WERI-Rb-1 (cell line): ENCODE measurements at regions not wholly inside any gene's neighbourhood (a gene's known extent, or its start where the extent isn't known, plus 50 kb on each side); places are given as distances from the start of the nearest gene placed in this dataset.

Source experiments
- DNase-seq: peaks from one replicate; pipeline ENCODE4 v3.0.0-alpha.2; 2020
- H3K27ac ChIP-seq: fragments of 250-450 bp; sonication (Bioruptor Pico); 2 replicates; pipeline ENCODE4 v1.5.1; 2020; ENCODE audit warnings: mild to moderate bottlenecking, moderate library complexity
- H3K27me3 ChIP-seq: fragments of 250-450 bp; sonication (Bioruptor Pico); 2 replicates; pipeline ENCODE4 v1.5.1; 2021; ENCODE audit warnings: mild to moderate bottlenecking, low read depth, moderate library complexity; ENCODE audit not compliant: insufficient read depth, severe bottlenecking
- H3K36me3 ChIP-seq: fragments of 250-450 bp; sonication (Bioruptor Pico); 2 replicates; pipeline ENCODE4 v1.5.1; 2020; ENCODE audit warnings: mild to moderate bottlenecking, moderate library complexity
- H3K4me3 ChIP-seq: 2 replicates; pipeline ENCODE4 v1.5.1; 2011; ENCODE audit warnings: low read depth, mild to moderate bottlenecking, control low read depth, low read length
- H3K9me3 ChIP-seq: fragments of 250-450 bp; sonication (Bioruptor Pico); 2 replicates; pipeline ENCODE4 v1.5.1; 2021; ENCODE audit warnings: mild to moderate bottlenecking, moderate library complexity; ENCODE audit not compliant: severe bottlenecking
- CTCF ChIP-seq: IDR thresholded peaks from 2 replicates; pipeline ENCODE4 v1.5.1; 2011; ENCODE audit warnings: low read depth, mild to moderate bottlenecking, control low read depth, inconsistent platforms, low read length

- no peaks in the 10 kb centered on the region for H3K27me3 ChIP-seq
Observed at GRCh38 chr2:173678186-173678585, 287.0 kb downstream of the SP3 start.

GRCh38 chr2:173680574-173680973, 284.6 kb downstream of the SP3 start:
- Histone ChIP-seq H3K36me3 (no peaks in the 10 kb centered on the region), H3K9me3 (no peaks in the 10 kb centered on the region), H3K27me3 (no peaks in the 10 kb centered on the region), H3K4me3 (no peak overlapping the region), H3K27ac (no peak overlapping the region)
- TF ChIP-seq CTCF, result no peak
- DNase-seq, result no peak

More at GRCh38 chr2:173678186-173678585, 287.0 kb downstream of the SP3 start:
- no peak for DNase-seq
- Histone ChIP-seq H3K27ac (no peak overlapping the region), H3K36me3 (no peaks in the 10 kb centered on the region), H3K9me3 (no peaks in the 10 kb centered on the region), H3K4me3 (no peak overlapping the region)
- TF ChIP-seq CTCF, result no peak

GRCh38 chr2:173681881-173682650, 283.1 kb downstream of the SP3 start:
- DNase-seq, result no peak
- H3K27me3 ChIP-seq, result no peaks in the 10 kb centered on the region
- H3K36me3 ChIP-seq, result no peaks in the 10 kb centered on the region
- H3K9me3 ChIP-seq, result no peaks in the 10 kb centered on the region
- H3K4me3 ChIP-seq, result no peak overlapping the region
- TF ChIP-seq CTCF, result no peak
- no peak overlapping the region for H3K27ac ChIP-seq

GRCh38 chr2:173684896-173685459, 280.2 kb downstream of the SP3 start:
- DNase-seq, result peak; percentile 87
- Histone ChIP-seq H3K27me3 (no peaks in the 10 kb centered on the region), H3K9me3 (no peaks in the 10 kb centered on the region), H3K36me3 (no peaks in the 10 kb centered on the region), H3K4me3 (no peak overlapping the region), H3K27ac (no peak overlapping the region)
- no peak for TF ChIP-seq CTCF

- TF ChIP-seq CTCF, result no peak
Observed at GRCh38 chr2:173690349-173690748, 274.8 kb downstream of the SP3 start.

More at GRCh38 chr2:173690349-173690748, 274.8 kb downstream of the SP3 start:
- Histone ChIP-seq H3K9me3 (no peaks in the 10 kb centered on the region), H3K27ac (no peak overlapping the region), H3K36me3 (no peaks in the 10 kb centered on the region), H3K27me3 (no peaks in the 10 kb centered on the region), H3K4me3 (no peak overlapping the region)
- DNase-seq, result no peak
